Stimulated activated naive B cell treated with anti-CD40 and anti-IgM and Interleukin-4, amounts not matched to agents 10 μg/mL and 1 μg/mL and 100 μg/mL, for 72 hours (primary cell): ENCODE measurements at regions not wholly inside any gene's neighbourhood (a gene's known extent, or its start where the extent isn't known, plus 50 kb on each side); places are given as distances from the start of the nearest gene placed in this dataset.
"Not testable (repeated sequence)": the region's sequence is repeated elsewhere in the genome, so short reads cannot be mapped to it uniquely, and the experiment has no call there.

ENCODE experiments used
- ATAC-seq, 2 donors: fragments of 150-1000 bp; cut with Tn5 transposase; replicated peaks; 2 replicates each; pipeline ENCODE4 v1.10.0; 2021; ENCODE audit warnings: moderate library complexity in 1 of 2
- DNase-seq: peaks from one replicate; pipeline ENCODE4 v3.0.0; 2021
- H3K27ac Mint-ChIP-seq: one replicate; pipeline ENCODE4 v1.8.0; 2022; ENCODE audit warnings: mild to moderate bottlenecking, mixed read lengths
- H3K27me3 Mint-ChIP-seq, 2 donors: one replicate each; pipeline ENCODE4 v1.8.0; 2022; ENCODE audit warnings: mixed read lengths in 2 of 2
- H3K36me3 Mint-ChIP-seq, 2 donors: one replicate each; pipeline ENCODE4 v1.8.0; 2022; ENCODE audit warnings: mixed read lengths in 2 of 2, mild to moderate bottlenecking in 1 of 2
- H3K4me1 Mint-ChIP-seq, 2 donors: one replicate each; pipeline ENCODE4 v1.8.0; 2022; ENCODE audit warnings: mixed read lengths in 2 of 2, mild to moderate bottlenecking in 1 of 2
- H3K4me3 Mint-ChIP-seq, 2 donors: one replicate each; pipeline ENCODE4 v1.8.0; 2022; ENCODE audit warnings: mild to moderate bottlenecking in 2 of 2, mixed read lengths in 2 of 2, moderate library complexity in 1 of 2
- H3K9me3 Mint-ChIP-seq, 2 donors: one replicate each; pipeline ENCODE4 v1.8.0; 2022; ENCODE audit warnings: mixed read lengths in 2 of 2, mild to moderate bottlenecking in 1 of 2

DNA sequence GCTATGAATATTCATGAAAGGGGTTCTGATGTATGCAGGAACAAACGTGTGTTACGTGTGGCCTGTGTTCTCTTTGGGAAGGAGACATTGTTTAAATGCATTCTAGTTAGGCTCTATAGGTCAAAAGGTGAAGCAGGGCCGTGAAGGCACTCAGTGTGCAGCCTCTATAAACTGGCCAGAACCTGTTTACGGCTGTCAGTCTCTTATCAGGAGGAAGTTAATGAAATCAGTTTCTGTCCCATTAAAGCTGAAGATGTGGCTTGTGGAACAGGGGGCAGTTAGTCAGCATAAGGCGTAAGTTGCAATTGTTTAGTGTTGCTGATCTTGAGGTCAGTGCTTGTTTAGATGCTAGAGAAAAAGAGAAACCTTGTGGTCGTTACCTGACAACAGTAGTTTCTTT lies 111.5 kb upstream of the KCNG1 start:
- ATAC-seq, result no peak
- peaks cover 14 to 32% of the 10 kb centered on the region in 2 donors for H3K4me1 Mint-ChIP-seq
- H3K27me3 Mint-ChIP-seq, result peaks cover 5 to 6% of the 10 kb centered on the region in 2 donors
- H3K36me3 Mint-ChIP-seq, result peaks cover 0 to 4% of the 10 kb centered on the region in 2 donors
- no peaks in the 10 kb centered on the region for H3K9me3 Mint-ChIP-seq
- no peak overlapping the region for H3K27ac Mint-ChIP-seq
- no peak overlapping the region for H3K4me3 Mint-ChIP-seq
- no peak for DNase-seq

DNA sequence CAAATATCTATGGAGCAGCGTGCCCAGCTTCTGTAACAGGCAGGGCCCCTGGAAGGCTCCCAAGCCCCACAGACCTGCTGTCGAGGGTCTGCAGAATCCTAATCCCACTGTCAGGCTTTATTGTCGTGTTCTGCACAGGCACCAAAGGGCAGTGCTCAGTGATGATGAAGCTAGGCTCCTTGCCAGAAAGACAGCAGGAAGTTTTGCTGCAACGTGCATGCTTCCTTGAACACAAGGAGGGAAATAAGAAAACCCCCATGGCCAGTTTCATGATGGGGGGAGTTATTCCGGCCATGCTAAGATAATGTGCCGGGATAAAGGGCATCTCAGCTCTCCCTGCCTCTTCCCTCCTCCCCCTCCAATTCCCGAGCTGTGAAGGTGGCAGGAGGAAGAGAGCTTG lies 109.4 kb upstream of the KCNG1 start:
- Mint-ChIP-seq H3K4me1 (peaks cover 28 to 53% of the 10 kb centered on the region in 2 donors), H3K27me3 (no peaks in the 10 kb centered on the region), H3K9me3 (no peaks in the 10 kb centered on the region), H3K36me3 (no peaks in the 10 kb centered on the region), H3K4me3 (no peak overlapping the region), H3K27ac (no peak overlapping the region)
- DNase-seq (no peak), ATAC-seq (no peak)

DNA sequence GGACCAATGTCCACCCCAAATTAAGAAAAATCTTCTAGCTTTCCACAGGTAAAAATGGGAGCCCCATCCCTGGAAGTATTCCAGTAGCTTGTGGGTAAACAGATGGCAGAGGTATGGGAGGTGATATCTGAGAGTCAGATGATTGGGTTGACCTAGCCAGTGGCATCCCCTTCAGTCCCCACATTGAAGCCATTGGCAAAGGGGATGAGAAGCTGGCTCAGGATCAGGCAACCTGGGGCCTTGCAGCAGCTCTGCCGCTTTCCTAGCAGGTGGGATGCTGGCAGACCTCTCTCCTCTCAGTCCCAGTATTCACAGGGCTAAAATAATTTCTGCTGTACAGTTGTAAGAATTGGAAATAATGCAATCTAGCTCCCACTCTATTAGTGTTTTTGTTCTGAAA lies 108.9 kb upstream of the KCNG1 start:
- Mint-ChIP-seq H3K4me1 (peaks cover 28 to 58% of the 10 kb centered on the region in 2 donors), H3K4me3 (no peak overlapping the region), H3K27ac (no peak overlapping the region), H3K27me3 (no peaks in the 10 kb centered on the region), H3K9me3 (no peaks in the 10 kb centered on the region), H3K36me3 (no peaks in the 10 kb centered on the region)
- ATAC-seq, result no peak
- no peak for DNase-seq

DNA sequence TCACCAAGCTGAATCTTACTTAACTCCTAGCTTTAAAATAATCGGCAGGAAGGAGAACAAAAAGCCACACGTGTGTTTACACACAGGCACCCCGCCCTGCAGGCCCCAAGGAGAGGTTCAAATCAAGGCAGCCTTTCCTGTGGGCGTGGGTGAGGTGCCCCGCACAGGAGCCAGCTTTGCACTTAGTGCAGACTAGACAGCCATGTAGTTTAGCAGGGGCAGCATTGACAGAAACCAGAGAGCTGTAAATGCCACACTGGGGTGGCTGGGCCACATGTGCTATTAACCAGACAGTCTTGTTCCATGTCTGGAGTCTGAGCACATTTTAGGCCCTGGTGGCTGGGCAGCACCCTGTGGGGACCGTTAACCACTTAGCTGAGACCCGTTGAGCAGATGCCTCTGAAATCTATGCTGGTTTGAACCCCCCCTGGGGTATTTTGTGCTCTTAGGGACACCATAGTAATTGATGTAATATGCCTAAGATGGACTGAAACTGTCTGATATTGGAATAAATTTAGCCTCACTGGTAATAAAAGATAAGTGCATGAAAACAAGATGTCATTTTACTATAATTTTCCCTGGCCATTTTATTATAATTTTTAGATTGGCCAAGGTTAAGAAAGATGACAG lies 106.4 kb upstream of the KCNG1 start:
- Mint-ChIP-seq H3K4me3 (peak overlapping the region in 1 of 2 donors; percentile 25), H3K4me1 (peaks cover 21 to 49% of the 10 kb centered on the region in 2 donors), H3K9me3 (no peaks in the 10 kb centered on the region), H3K27ac (peak overlapping the region; percentile 80), H3K27me3 (peaks cover 0 to 3% of the 10 kb centered on the region in 2 donors), H3K36me3 (no peaks in the 10 kb centered on the region)
- DNase-seq (no peak), ATAC-seq (peak; percentile 24 to 33)

DNA sequence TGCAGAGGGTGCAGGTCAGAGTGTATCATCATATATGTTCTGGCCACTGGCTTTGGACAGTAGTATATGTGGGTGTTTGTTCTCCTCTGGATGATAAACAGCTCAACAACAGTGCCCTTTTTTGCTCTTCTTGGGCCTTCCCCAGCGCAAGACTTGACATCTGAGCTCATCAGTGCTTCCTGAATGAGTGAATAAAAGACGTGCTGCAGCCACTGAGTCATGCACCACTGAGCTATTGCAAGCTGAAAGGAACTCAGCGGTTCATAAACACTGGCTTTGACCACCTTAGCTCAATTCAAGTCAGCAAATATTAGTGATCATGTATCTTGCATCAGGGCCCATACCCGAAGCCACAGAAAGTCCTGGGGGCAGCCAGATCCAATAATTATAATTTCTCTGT lies 105.3 kb upstream of the KCNG1 start:
- Mint-ChIP-seq H3K27ac (peak overlapping the region; percentile 79), H3K4me3 (peak overlapping the region; percentile 0 to 41), H3K36me3 (no peaks in the 10 kb centered on the region), H3K9me3 (no peaks in the 10 kb centered on the region), H3K4me1 (peaks cover 21 to 47% of the 10 kb centered on the region in 2 donors), H3K27me3 (peaks cover under 1 to 3% of the 10 kb centered on the region in 2 donors)
- peak; percentile 94 to 96 for ATAC-seq
- DNase-seq, result peak; percentile 54

DNA sequence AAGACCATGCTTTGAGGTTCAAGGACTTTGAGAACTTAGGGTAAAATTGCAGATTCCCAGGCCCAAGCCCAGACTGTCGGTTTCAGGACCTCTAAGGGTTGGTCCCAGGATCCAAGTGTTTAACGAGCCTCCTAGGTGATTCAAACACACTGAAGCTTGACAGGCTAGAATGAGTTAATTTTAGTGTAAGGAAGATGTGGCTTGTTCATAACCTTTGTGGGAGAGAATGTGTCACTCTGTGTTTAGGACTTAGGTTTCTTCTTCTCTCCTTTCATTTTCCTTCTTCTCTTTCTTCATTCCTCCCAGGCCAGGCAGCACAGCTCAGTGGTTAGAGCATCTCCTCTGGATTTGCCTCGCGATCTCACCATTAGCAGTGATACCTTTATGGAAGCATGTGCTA lies 104.8 kb upstream of the KCNG1 start:
- ATAC-seq (peak; percentile 38 to 49), DNase-seq (no peak)
- no peaks in the 10 kb centered on the region for H3K36me3 Mint-ChIP-seq
- peaks cover 24 to 49% of the 10 kb centered on the region in 2 donors for H3K4me1 Mint-ChIP-seq
- peak overlapping the region; percentile 0 to 41 for H3K4me3 Mint-ChIP-seq
- no peaks in the 10 kb centered on the region for H3K9me3 Mint-ChIP-seq
- H3K27ac Mint-ChIP-seq, result peak overlapping the region; percentile 79
- peaks cover 5% of the 10 kb centered on the region in 2 donors for H3K27me3 Mint-ChIP-seq

DNA sequence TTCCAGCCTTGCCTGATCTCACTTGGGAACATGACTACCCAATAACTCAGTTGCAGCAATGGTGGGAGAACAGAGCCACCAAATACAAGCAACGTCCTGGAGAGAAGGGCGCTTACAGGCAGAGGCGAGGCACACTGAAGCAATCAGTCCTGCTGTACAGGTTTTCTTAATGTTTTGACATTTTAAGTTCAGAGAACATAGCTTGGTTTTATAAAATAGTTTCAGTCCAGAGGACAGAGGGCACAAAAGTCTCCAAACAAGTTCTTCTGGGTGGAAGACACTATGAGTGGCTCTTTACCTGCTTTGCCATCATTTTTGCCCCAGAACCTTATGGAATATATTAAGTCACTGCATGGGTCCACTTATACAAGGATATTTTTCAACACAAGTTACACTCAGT lies 103.4 kb upstream of the KCNG1 start:
- Mint-ChIP-seq H3K9me3 (no peaks in the 10 kb centered on the region), H3K36me3 (no peaks in the 10 kb centered on the region), H3K4me3 (no peak overlapping the region), H3K27me3 (peaks cover 16 to 19% of the 10 kb centered on the region in 2 donors), H3K4me1 (peaks cover 32 to 54% of the 10 kb centered on the region in 2 donors), H3K27ac (no peak overlapping the region)
- DNase-seq (no peak), ATAC-seq (no peak)

DNA sequence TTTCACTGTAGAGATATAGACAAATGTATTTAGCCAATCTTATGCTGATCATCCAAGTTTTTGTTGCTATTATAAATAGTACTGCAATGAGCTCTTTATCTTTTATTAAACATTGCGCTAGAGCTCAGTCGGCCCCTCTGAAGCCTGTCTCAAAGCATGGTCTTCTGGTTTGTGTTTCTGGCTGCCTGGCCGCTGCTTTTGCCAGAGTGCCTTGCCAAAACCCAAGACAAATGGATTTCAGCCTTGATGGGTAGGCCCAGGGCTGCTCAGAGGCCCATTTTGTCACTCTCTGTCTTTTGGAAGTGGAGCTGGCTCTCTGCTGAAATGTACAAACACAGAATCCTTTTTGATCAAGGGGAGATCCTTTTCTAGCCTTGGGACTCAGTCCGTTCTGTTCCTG lies 102.9 kb upstream of the KCNG1 start:
- no peak overlapping the region for H3K4me3 Mint-ChIP-seq
- peaks cover 30 to 56% of the 10 kb centered on the region in 2 donors for H3K4me1 Mint-ChIP-seq
- no peaks in the 10 kb centered on the region for H3K36me3 Mint-ChIP-seq
- peaks cover 16 to 25% of the 10 kb centered on the region in 2 donors for H3K27me3 Mint-ChIP-seq
- ATAC-seq, result no peak
- DNase-seq, result no peak
- no peak overlapping the region for H3K27ac Mint-ChIP-seq
- H3K9me3 Mint-ChIP-seq, result no peaks in the 10 kb centered on the region

DNA sequence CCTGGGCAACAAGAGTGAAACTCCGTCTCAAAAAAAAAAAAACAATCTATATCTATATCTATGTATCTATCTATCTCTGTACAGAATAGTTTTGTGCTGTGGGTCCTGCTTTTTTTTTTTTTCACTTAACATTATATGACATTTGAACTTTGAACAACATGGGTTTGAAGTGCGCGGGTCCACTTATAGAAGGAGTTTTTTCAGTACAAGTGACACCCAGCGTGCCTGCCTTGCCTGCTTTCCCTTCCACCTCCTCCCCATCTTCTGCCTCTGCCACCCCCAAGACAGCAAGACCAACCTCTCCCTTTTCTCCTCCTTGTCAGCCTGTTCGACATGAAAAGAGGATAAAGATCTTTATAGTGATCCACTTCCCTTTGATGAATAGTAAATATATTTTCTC lies 102.2 kb upstream of the KCNG1 start:
- H3K27ac Mint-ChIP-seq, result no peak overlapping the region
- DNase-seq, result no peak
- H3K4me3 Mint-ChIP-seq, result no peak overlapping the region
- peaks cover 16 to 27% of the 10 kb centered on the region in 2 donors for H3K27me3 Mint-ChIP-seq
- no peaks in the 10 kb centered on the region for H3K36me3 Mint-ChIP-seq
- ATAC-seq, result no peak
- H3K4me1 Mint-ChIP-seq, result peaks cover 26 to 54% of the 10 kb centered on the region in 2 donors
- no peaks in the 10 kb centered on the region for H3K9me3 Mint-ChIP-seq

DNA sequence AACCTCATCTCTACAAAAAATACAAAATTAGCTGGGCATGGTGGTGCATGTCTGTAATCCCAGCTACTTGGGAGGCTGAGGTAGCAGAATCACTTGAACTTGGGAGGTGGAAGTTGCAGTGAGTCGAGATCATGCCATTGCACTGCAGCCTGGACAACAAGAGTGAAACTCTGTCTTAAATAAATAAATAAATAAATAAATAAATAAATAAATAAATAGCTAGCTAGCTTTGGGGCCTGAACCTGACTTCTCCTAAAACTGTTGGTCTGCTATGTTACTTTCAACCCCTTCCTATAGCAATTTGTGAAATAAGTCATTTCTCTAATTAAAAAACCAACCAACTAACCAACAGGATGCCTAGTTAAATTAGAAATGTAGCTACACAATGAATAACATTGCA lies 101.0 kb upstream of the KCNG1 start:
- not testable (repeated sequence) for H3K36me3 Mint-ChIP-seq, H3K4me3 Mint-ChIP-seq, H3K27ac Mint-ChIP-seq, ATAC-seq, H3K9me3 Mint-ChIP-seq, DNase-seq
- peaks cover 16 to 27% of the 10 kb centered on the region in 2 donors for H3K27me3 Mint-ChIP-seq
- H3K4me1 Mint-ChIP-seq, result peaks cover 22 to 41% of the 10 kb centered on the region in 2 donors

DNA sequence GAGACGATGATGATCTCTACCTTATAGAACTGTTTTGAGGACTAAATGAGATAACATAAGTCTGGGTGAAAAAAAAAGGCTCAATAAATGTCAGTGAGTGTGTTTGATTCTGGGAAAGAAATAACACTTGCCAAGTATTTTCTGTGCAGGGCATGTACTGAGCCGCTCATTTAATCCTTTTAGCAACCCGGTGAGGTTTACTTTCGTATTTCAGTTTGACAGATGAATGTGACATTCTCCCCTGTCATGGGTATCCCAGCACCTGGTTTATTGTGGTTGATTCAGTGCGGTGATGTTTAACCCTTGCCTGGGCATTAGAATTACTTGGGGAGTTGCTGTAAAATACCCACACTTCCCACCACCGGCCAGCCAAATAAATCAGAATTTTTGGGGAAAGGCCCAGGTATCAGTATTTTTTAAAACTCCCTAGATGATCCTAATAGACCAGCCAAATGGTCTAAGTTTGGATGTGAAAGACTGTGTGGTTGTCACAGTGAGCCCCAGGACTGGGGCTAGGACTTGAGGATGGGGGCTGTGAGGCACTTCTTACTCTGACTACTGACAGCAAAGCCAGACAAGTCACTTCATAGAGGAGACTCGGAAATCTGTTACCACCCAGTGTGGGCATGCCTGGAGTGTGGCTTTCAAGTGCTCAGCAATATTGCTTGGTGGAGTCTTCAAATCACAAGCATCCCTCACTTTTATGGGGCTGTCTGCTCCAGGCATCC lies 100.2 kb upstream of the KCNG1 start:
- DNase-seq (no peak), ATAC-seq (peak; percentile 68 to 76)
- Mint-ChIP-seq H3K4me3 (no peak overlapping the region), H3K36me3 (no peaks in the 10 kb centered on the region), H3K27me3 (peaks cover 16 to 31% of the 10 kb centered on the region in 2 donors), H3K9me3 (no peaks in the 10 kb centered on the region), H3K4me1 (peaks cover 15 to 33% of the 10 kb centered on the region in 2 donors), H3K27ac (no peak overlapping the region)

DNA sequence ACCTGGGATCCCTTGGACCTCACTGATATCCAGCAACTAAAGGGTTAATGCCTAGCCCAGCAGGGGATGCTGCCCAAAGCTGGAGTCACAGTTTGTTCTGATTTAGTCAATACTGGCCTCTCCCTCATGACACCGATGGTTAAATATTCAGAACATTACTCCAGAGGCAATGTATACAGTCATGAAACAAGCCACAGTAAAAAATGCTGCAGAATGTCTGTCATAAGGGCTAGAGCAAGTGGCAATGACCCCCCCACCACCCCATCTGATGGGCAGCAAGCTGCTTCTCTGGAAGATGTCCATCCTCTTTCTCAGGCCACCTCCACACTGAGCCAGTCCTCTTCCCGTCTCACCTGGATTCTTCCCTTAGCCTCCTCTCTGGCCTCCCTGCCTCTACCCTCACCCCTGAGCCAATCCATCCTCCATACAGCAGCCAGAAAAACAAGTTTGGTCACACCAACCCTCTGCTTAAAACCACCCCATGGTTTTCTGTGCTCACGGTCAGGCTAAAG lies 99.0 kb upstream of the KCNG1 start:
- ATAC-seq, result no peak
- Mint-ChIP-seq H3K4me3 (no peak overlapping the region), H3K27me3 (peaks cover 16 to 31% of the 10 kb centered on the region in 2 donors), H3K4me1 (peaks cover 11 to 22% of the 10 kb centered on the region in 2 donors), H3K36me3 (no peaks in the 10 kb centered on the region), H3K9me3 (no peaks in the 10 kb centered on the region), H3K27ac (peak overlapping the region; percentile 4)
- DNase-seq, result no peak

DNA sequence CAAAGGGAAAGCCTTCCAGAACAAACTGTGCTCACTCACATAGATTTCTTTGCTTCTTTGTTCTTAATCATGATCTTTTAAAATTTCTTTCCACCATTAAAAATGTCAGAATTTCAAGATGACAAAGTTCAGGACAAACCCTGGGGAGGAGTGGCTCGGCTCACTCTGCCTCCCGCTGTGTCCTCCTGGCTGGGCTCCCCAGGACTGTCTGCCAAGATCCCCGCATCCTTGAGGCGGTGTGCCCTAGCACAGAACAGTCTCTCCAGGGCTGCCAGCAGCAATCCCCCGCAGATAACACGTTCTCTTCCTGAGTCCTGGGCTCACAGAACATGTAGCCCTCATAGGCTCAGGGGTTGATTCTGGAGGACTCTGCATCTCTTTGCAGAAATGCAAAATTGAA lies 98.4 kb upstream of the KCNG1 start:
- no peak overlapping the region for H3K27ac Mint-ChIP-seq
- H3K9me3 Mint-ChIP-seq, result no peaks in the 10 kb centered on the region
- DNase-seq (no peak), ATAC-seq (no peak)
- H3K4me1 Mint-ChIP-seq, result peaks cover 11 to 19% of the 10 kb centered on the region in 2 donors
- peaks cover 16 to 31% of the 10 kb centered on the region in 2 donors for H3K27me3 Mint-ChIP-seq
- no peak overlapping the region for H3K4me3 Mint-ChIP-seq
- H3K36me3 Mint-ChIP-seq, result no peaks in the 10 kb centered on the region

DNA sequence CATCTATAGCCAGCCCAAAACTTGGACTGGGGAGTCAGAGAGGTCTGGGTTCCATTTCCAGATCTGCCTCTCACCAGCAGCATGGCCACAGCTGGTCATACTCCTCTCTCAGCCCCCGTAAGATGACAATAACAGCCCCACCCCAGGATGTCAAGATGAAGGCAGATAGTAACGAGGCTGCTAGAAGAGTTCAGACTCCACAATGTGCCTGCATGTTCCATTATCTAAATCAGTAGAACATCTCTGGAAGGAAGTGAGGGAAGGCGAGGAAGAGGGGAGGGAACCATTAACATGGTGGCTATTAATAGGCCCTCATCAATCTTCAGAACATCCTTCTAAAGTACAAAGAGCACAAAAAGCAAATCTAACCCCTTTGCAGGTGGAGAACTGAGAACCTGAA lies 98.0 kb upstream of the KCNG1 start:
- H3K4me3 Mint-ChIP-seq, result no peak overlapping the region
- no peak for ATAC-seq
- no peak overlapping the region for H3K27ac Mint-ChIP-seq
- H3K27me3 Mint-ChIP-seq, result peaks cover 16 to 31% of the 10 kb centered on the region in 2 donors
- H3K9me3 Mint-ChIP-seq, result no peaks in the 10 kb centered on the region
- H3K36me3 Mint-ChIP-seq, result no peaks in the 10 kb centered on the region
- no peak for DNase-seq
- H3K4me1 Mint-ChIP-seq, result peaks cover 11 to 19% of the 10 kb centered on the region in 2 donors

DNA sequence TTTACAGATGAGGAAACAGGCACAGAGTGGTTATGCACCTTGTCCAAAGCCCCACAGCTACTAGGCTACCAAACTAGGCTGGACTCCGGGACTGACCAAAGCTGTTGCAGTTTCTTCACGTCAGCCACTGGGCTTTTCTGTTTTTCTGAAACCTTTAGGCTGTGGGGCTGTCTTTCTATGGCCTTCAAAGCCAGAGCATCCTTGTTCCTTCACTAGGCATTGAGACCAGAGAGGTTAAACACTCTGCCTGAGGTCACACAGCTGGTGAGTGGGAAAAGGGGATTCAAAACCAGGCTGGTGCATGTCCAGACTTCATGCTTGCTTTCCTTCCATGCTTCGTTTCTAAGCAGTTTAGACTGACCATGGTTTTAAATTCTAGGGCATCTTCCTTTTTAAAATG lies 97.5 kb upstream of the KCNG1 start:
- DNase-seq, result no peak
- Mint-ChIP-seq H3K9me3 (no peaks in the 10 kb centered on the region), H3K4me3 (no peak overlapping the region), H3K36me3 (no peaks in the 10 kb centered on the region), H3K27ac (no peak overlapping the region), H3K4me1 (peaks cover 11 to 19% of the 10 kb centered on the region in 2 donors), H3K27me3 (peaks cover 16 to 31% of the 10 kb centered on the region in 2 donors)
- ATAC-seq, result no peak
